ENCODE measurements at regions not wholly inside any gene's neighbourhood (a gene's known extent, or its start where the extent isn't known, plus 50 kb on each side); places are given as distances from the start of the nearest gene placed in this dataset.

DNA sequence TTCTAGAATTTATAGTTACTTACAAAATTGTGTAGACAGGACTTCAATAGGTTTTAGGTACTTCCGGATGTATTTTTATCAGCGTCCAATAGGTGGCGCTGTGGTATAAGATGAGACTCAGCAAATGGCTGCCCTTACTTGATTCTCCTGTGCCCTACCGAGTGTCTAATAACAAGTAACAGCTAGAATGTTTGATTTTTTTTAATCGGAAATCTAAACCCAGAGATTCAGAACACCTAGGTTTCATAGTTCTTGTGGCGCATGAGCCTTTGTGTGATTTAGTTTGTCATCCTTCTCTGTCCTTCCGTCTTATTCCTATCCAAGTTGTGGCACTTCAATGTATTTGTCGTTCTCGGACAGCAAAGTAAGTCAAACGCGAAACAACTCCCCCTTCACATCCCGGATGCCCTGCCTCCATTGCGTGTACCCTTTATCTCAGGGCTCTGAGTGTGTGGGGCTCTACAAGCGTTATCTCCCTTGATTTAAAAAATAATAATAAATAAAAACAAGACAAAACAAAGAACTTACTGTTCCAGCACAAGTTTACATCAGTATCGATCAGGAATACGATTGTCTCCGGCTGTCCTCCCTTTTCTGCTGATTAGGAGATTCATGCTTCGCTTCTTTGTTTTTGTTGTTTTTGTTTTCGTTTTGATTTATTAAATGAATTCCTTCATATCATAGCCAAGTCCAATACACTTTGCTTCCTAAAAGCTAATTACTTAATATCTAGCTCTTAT, 50.7 kb upstream of the SLC30A5 start (continued):
- TF ChIP-seq E2F2 (CRISPR knock-in tag; IDR thresholded peaks at IDR 0.05; ENCODE audit: borderline replicate concordance) (no peak), MAFK (conservative IDR thresholded peaks at IDR 0.05 in 1 of 2, IDR thresholded peaks at IDR 0.05 in 1 of 2; ENCODE audit: low read length in 2 of 2) (peak; percentile 35 to 42; a peak in 2 of 4 replicates), SP140L (CRISPR knock-in tag; IDR thresholded peaks at IDR 0.05; ENCODE audit: borderline replicate concordance) (0 out of 2 replicates have a peak, but pooled peaks have one; percentile 27), ZBTB49 (CRISPR knock-in tag; IDR thresholded peaks at IDR 0.05; ENCODE audit: borderline replicate concordance) (no peak), ZFP36 (IDR thresholded peaks at IDR 0.05; ENCODE audit: borderline replicate concordance, low read depth, low read length, partially characterized antibody) (no peak), ZNF256 (CRISPR knock-in tag; conservative IDR thresholded peaks at IDR 0.05) (no peak), ZNF143 (CRISPR knock-in tag; IDR thresholded peaks at IDR 0.05) (no peak), SYNCRIP (IDR thresholded peaks at IDR 0.05; ENCODE audit: insufficient read depth, low read depth, low read length) (no peak), ZNF451 (CRISPR knock-in tag; IDR thresholded peaks at IDR 0.05) (no peak), TOPORS (CRISPR knock-in tag; IDR thresholded peaks at IDR 0.05) (no peak), NFKB2 (CRISPR knock-in tag; IDR thresholded peaks at IDR 0.05; ENCODE audit: borderline replicate concordance) (no peak), ZNF597 (CRISPR knock-in tag; IDR thresholded peaks at IDR 0.05) (no peak), ZNF510 (CRISPR knock-in tag; IDR thresholded peaks at IDR 0.05; ENCODE audit: low read depth) (no peak), ZNF709 (CRISPR knock-in tag; IDR thresholded peaks at IDR 0.05) (no peak), FOSL1 (CRISPR knock-in tag; IDR thresholded peaks at IDR 0.05; ENCODE audit: borderline replicate concordance) (no peak), TRAFD1 (CRISPR knock-in tag; IDR thresholded peaks at IDR 0.05; ENCODE audit: borderline replicate concordance) (no peak), ZNF615 (CRISPR knock-in tag; IDR thresholded peaks at IDR 0.05; ENCODE audit: borderline replicate concordance) (no peak)
- TF ChIP-seq, protein P1, sequence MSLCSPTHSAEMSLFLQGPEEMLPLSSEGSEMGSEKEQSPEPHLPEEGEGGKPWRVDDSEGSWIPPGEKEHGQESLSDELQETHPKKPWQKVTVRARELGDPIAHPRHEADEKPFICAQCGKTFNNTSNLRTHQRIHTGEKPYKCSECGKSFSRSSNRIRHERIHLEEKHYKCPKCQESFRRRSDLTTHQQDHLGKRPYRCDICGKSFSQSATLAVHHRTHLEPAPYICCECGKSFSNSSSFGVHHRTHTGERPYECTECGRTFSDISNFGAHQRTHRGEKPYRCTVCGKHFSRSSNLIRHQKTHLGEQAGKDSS (CRISPR knock-in tag; IDR thresholded peaks at IDR 0.05; ENCODE audit: borderline replicate concordance, low read depth) = no peak
- TF ChIP-seq, protein P2, sequence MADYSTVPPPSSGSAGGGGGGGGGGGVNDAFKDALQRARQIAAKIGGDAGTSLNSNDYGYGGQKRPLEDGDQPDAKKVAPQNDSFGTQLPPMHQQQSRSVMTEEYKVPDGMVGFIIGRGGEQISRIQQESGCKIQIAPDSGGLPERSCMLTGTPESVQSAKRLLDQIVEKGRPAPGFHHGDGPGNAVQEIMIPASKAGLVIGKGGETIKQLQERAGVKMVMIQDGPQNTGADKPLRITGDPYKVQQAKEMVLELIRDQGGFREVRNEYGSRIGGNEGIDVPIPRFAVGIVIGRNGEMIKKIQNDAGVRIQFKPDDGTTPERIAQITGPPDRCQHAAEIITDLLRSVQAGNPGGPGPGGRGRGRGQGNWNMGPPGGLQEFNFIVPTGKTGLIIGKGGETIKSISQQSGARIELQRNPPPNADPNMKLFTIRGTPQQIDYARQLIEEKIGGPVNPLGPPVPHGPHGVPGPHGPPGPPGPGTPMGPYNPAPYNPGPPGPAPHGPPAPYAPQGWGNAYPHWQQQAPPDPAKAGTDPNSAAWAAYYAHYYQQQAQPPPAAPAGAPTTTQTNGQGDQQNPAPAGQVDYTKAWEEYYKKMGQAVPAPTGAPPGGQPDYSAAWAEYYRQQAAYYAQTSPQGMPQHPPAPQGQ (CRISPR knock-in tag; IDR thresholded peaks at IDR 0.05; ENCODE audit: borderline replicate concordance) = no peak

Data from HepG2 (cell line).